ENCODE measurements at regions not wholly inside any gene's neighbourhood (a gene's known extent, or its start where the extent isn't known, plus 50 kb on each side); places are given as distances from the start of the nearest gene placed in this dataset.

- RAD21 ChIA-PET (ENCODE audit: low non-redundant PET in 1 of 2, low total read pairs in 2 of 2, uncharacterized antibody in 2 of 2, unreplicated experiment in 2 of 2): no interaction called here
- no peak overlapping the region for H3K9ac ChIP-seq (ENCODE audit: low read length)
- H3K9me2 ChIP-seq (ENCODE audit: insufficient read depth): no peaks in the 10 kb centered on the region
- no peak overlapping the region for H3K27ac ChIP-seq (ENCODE audit: low read depth, low read length)
- no peaks in the 10 kb centered on the region for H3K36me3 ChIP-seq (ENCODE audit: control insufficient read depth in 1 of 2, insufficient read depth in 2 of 2, low read length in 2 of 2)
- no peak overlapping the region for H3K4me2 ChIP-seq (ENCODE audit: low read length)
- POLR2A ChIA-PET: no interaction called here
- TF ChIP-seq EZH2 (IDR thresholded peaks at IDR 0.05): no peak
- no peak for TF ChIP-seq JUND (IDR thresholded peaks at IDR 0.05)
- no peak for TF ChIP-seq TCF7L2 (IDR thresholded peaks at IDR 0.05; ENCODE audit: borderline replicate concordance, extremely low read depth, insufficient read depth, insufficient read length)
- TF ChIP-seq FOSL1 (IDR thresholded peaks at IDR 0.05; ENCODE audit: low read depth): no peak
- no peak for TF ChIP-seq SIN3A (IDR thresholded peaks at IDR 0.05; ENCODE audit: low read depth)
- TF ChIP-seq POLR2AphosphoS5 (IDR thresholded peaks at IDR 0.05; ENCODE audit: low read depth, low read length): no peak
- no peak for TF ChIP-seq MAX (IDR thresholded peaks at IDR 0.05)
- TF ChIP-seq EGR1 (IDR thresholded peaks at IDR 0.05; ENCODE audit: low read depth): no peak
- TF ChIP-seq ZNF274 (IDR thresholded peaks at IDR 0.05; ENCODE audit: low read depth, low read length): no peak
- no peak for TF ChIP-seq EZH2phosphoT487 (IDR thresholded peaks at IDR 0.05; ENCODE audit: borderline replicate concordance)
- BruUV-seq (replicated peaks): no TSS peak
- H3K27me3 ChIP-seq (ENCODE audit: insufficient read depth, low read length): no peaks in the 10 kb centered on the region
- DNase-seq (ENCODE audit: low read depth, low spot score) (no peak), ATAC-seq (no peak)
- peaks cover 0 to 5% of the 10 kb centered on the region in 2 experiments; a peak in 1 of 4 replicates for H3K4me1 ChIP-seq (ENCODE audit: control insufficient read depth in 1 of 2, insufficient read depth in 2 of 2, low read length in 2 of 2)
- no peak overlapping the region for H2AFZ ChIP-seq (ENCODE audit: low read depth, low read length, poor library complexity, severe bottlenecking)
- no peaks in the 10 kb centered on the region for H3K79me2 ChIP-seq (ENCODE audit: insufficient read depth, low read length)
- CTCF ChIA-PET: no interaction called here
- H4K20me1 ChIP-seq (ENCODE audit: insufficient read depth): no peaks in the 10 kb centered on the region
- no peaks in the 10 kb centered on the region for H3K9me3 ChIP-seq (ENCODE audit: control insufficient read depth in 1 of 2, insufficient read depth in 1 of 2, low read depth in 1 of 2, low read length in 2 of 2)
- H3K4me3 ChIP-seq (replicated peaks in 1 of 2; ENCODE audit: low read depth in 1 of 2, low read length in 2 of 2): no peak overlapping the region
- intact Hi-C loops (cut with micrococcal nuclease): no loop called here
These were observed 131.9 kb downstream of the EIF4E start for GRCh38 chr4:98796991-98797390.

DNA sequence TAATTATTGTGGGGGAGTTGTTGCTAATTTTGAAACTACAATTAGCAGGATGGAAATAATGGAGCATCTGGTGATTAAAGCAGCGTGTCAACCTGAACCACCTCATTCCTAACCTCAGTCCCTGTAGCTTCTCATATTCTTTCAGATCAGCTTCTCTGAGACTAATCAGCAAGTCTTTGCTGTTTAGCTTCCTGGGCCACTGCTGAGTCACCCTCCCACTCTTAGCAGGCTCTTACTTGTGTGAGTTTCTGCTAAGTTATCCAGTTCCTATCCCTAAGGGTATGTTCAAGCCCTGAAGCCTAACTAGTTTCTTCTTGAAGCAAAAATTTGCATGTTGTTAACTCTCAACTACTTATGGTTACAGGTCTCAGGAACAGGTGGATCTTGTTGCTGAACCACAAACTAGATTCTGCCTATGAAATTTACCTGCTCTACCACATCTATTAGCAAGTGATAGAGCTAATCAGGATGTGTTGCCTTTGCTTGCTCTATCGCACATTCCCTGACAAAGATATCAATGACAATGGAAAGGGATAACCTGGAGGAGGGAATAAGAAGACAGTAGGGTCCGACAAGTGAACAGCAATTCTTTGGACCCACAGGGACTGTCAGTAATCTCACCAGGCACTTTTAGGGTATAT, 134.2 kb downstream of the EIF4E start:
- Histone ChIP-seq H3K27me3 (ENCODE audit: insufficient read depth, low read length) (no peaks in the 10 kb centered on the region), H3K9me2 (ENCODE audit: insufficient read depth) (no peaks in the 10 kb centered on the region), H3K9me3 (ENCODE audit: control insufficient read depth in 1 of 2, insufficient read depth in 1 of 2, low read depth in 1 of 2, low read length in 2 of 2) (no peaks in the 10 kb centered on the region), H3K4me2 (ENCODE audit: low read length) (no peak overlapping the region), H4K20me1 (ENCODE audit: insufficient read depth) (no peaks in the 10 kb centered on the region), H3K4me3 (replicated peaks in 1 of 2; ENCODE audit: low read depth in 1 of 2, low read length in 2 of 2) (no peak overlapping the region), H3K79me2 (ENCODE audit: insufficient read depth, low read length) (no peaks in the 10 kb centered on the region), H2AFZ (ENCODE audit: low read depth, low read length, poor library complexity, severe bottlenecking) (no peak overlapping the region), H3K27ac (ENCODE audit: low read depth, low read length) (no peak overlapping the region), H3K36me3 (ENCODE audit: control insufficient read depth in 1 of 2, insufficient read depth in 2 of 2, low read length in 2 of 2) (no peaks in the 10 kb centered on the region), H3K4me1 (ENCODE audit: control insufficient read depth in 1 of 2, insufficient read depth in 2 of 2, low read length in 2 of 2) (peaks cover 0 to 5% of the 10 kb centered on the region in 2 experiments; a peak in 1 of 4 replicates), H3K9ac (ENCODE audit: low read length) (no peak overlapping the region)
- intact Hi-C loops (cut with micrococcal nuclease): no loop called here
- DNase-seq (ENCODE audit: low read depth, low spot score): no peak
- POLR2A ChIA-PET: no interaction called here
- no peak for ATAC-seq
- BruUV-seq (replicated peaks): no TSS peak
- CTCF ChIA-PET: no interaction called here
- RAD21 ChIA-PET (ENCODE audit: low non-redundant PET in 1 of 2, low total read pairs in 2 of 2, uncharacterized antibody in 2 of 2, unreplicated experiment in 2 of 2): no interaction called here
- TF ChIP-seq SIN3A (IDR thresholded peaks at IDR 0.05; ENCODE audit: low read depth): no peak
- no peak for TF ChIP-seq EZH2 (IDR thresholded peaks at IDR 0.05)
- TF ChIP-seq ELF1 (IDR thresholded peaks at IDR 0.05; ENCODE audit: borderline replicate concordance, low read depth): no peak
- TF ChIP-seq MAX (IDR thresholded peaks at IDR 0.05): no peak
- TF ChIP-seq, protein P1, sequence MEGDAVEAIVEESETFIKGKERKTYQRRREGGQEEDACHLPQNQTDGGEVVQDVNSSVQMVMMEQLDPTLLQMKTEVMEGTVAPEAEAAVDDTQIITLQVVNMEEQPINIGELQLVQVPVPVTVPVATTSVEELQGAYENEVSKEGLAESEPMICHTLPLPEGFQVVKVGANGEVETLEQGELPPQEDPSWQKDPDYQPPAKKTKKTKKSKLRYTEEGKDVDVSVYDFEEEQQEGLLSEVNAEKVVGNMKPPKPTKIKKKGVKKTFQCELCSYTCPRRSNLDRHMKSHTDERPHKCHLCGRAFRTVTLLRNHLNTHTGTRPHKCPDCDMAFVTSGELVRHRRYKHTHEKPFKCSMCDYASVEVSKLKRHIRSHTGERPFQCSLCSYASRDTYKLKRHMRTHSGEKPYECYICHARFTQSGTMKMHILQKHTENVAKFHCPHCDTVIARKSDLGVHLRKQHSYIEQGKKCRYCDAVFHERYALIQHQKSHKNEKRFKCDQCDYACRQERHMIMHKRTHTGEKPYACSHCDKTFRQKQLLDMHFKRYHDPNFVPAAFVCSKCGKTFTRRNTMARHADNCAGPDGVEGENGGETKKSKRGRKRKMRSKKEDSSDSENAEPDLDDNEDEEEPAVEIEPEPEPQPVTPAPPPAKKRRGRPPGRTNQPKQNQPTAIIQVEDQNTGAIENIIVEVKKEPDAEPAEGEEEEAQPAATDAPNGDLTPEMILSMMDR (IDR thresholded peaks at IDR 0.05 in 2 of 3, conservative IDR thresholded peaks at IDR 0.05 in 1 of 3; ENCODE audit: borderline replicate concordance in 1 of 3, insufficient read depth in 1 of 3, low read depth in 2 of 3, low read length in 2 of 3): no peak
- no peak for TF ChIP-seq POLR2A (IDR thresholded peaks at IDR 0.05; ENCODE audit: borderline replicate concordance, extremely low read depth, insufficient read depth, insufficient read length)
- no peak for TF ChIP-seq TCF7L2 (IDR thresholded peaks at IDR 0.05; ENCODE audit: borderline replicate concordance, extremely low read depth, insufficient read depth, insufficient read length)
- TF ChIP-seq, protein P2, sequence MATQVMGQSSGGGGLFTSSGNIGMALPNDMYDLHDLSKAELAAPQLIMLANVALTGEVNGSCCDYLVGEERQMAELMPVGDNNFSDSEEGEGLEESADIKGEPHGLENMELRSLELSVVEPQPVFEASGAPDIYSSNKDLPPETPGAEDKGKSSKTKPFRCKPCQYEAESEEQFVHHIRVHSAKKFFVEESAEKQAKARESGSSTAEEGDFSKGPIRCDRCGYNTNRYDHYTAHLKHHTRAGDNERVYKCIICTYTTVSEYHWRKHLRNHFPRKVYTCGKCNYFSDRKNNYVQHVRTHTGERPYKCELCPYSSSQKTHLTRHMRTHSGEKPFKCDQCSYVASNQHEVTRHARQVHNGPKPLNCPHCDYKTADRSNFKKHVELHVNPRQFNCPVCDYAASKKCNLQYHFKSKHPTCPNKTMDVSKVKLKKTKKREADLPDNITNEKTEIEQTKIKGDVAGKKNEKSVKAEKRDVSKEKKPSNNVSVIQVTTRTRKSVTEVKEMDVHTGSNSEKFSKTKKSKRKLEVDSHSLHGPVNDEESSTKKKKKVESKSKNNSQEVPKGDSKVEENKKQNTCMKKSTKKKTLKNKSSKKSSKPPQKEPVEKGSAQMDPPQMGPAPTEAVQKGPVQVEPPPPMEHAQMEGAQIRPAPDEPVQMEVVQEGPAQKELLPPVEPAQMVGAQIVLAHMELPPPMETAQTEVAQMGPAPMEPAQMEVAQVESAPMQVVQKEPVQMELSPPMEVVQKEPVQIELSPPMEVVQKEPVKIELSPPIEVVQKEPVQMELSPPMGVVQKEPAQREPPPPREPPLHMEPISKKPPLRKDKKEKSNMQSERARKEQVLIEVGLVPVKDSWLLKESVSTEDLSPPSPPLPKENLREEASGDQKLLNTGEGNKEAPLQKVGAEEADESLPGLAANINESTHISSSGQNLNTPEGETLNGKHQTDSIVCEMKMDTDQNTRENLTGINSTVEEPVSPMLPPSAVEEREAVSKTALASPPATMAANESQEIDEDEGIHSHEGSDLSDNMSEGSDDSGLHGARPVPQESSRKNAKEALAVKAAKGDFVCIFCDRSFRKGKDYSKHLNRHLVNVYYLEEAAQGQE (IDR thresholded peaks at IDR 0.05; ENCODE audit: low read depth): no peak
- TF ChIP-seq CBX3 (IDR thresholded peaks at IDR 0.05; ENCODE audit: low read depth): no peak

Data from HCT116 (cell line).